ENCODE measurements at regions not wholly inside any gene's neighbourhood (a gene's known extent, or its start where the extent isn't known, plus 50 kb on each side); places are given as distances from the start of the nearest gene placed in this dataset.

GRCh38 chr9:26078706-26079105 is 400.5 kb upstream of the TUSC1 start:
- TF ChIP-seq JUND (IDR thresholded peaks at IDR 0.05; ENCODE audit: low read depth): no peak
- no peak for DNase-seq (ENCODE audit: low read depth in 1 of 2, low spot score in 1 of 2)
- in situ Hi-C loops (cut with HindIII; ENCODE audit: low pct_unique_long_range_greater_than_20kb, low sequenced_read_pairs): no loop called here

GRCh38 chr9:26077860-26078259 is 399.6 kb upstream of the TUSC1 start:
- no peak for TF ChIP-seq JUND (IDR thresholded peaks at IDR 0.05; ENCODE audit: low read depth)
- DNase-seq (ENCODE audit: low read depth in 1 of 2, low spot score in 1 of 2): no peak
- in situ Hi-C loops (cut with HindIII; ENCODE audit: low pct_unique_long_range_greater_than_20kb, low sequenced_read_pairs): no loop called here

- TF ChIP-seq JUND (IDR thresholded peaks at IDR 0.05; ENCODE audit: low read depth): no peak
- no peak for DNase-seq (ENCODE audit: low read depth in 1 of 2, low spot score in 1 of 2)
- in situ Hi-C loops (cut with HindIII; ENCODE audit: low pct_unique_long_range_greater_than_20kb, low sequenced_read_pairs): no loop called here
Observed at GRCh38 chr9:26067608-26068007, 389.4 kb upstream of the TUSC1 start.

- no peak for DNase-seq (ENCODE audit: low read depth in 1 of 2, low spot score in 1 of 2)
- TF ChIP-seq JUND (IDR thresholded peaks at IDR 0.05; ENCODE audit: low read depth): no peak
- in situ Hi-C loops (cut with HindIII; ENCODE audit: low pct_unique_long_range_greater_than_20kb, low sequenced_read_pairs): no loop called here
Observed at GRCh38 chr9:26066237-26066636, 388.0 kb upstream of the TUSC1 start.

GRCh38 chr9:26061948-26062575 is 383.8 kb upstream of the TUSC1 start:
- DNase-seq (ENCODE audit: low read depth in 1 of 2, low spot score in 1 of 2): no peak
- in situ Hi-C loops (cut with HindIII; ENCODE audit: low pct_unique_long_range_greater_than_20kb, low sequenced_read_pairs): no loop called here

GRCh38 chr9:26058111-26058895 is 380.1 kb upstream of the TUSC1 start:
- TF ChIP-seq JUND (IDR thresholded peaks at IDR 0.05; ENCODE audit: low read depth): no peak
- in situ Hi-C loops (cut with HindIII; ENCODE audit: low pct_unique_long_range_greater_than_20kb, low sequenced_read_pairs): no loop called here
- DNase-seq (ENCODE audit: low read depth in 1 of 2, low spot score in 1 of 2): no peak

More at GRCh38 chr9:26061948-26062575, 383.8 kb upstream of the TUSC1 start:
- TF ChIP-seq JUND (IDR thresholded peaks at IDR 0.05; ENCODE audit: low read depth): no peak

- no peak for DNase-seq (ENCODE audit: low read depth in 1 of 2, low spot score in 1 of 2)
- TF ChIP-seq JUND (IDR thresholded peaks at IDR 0.05; ENCODE audit: low read depth): no peak
- in situ Hi-C loops (cut with HindIII; ENCODE audit: low pct_unique_long_range_greater_than_20kb, low sequenced_read_pairs): no loop called here
Observed at GRCh38 chr9:26057050-26057449, 378.8 kb upstream of the TUSC1 start.

- TF ChIP-seq JUND (IDR thresholded peaks at IDR 0.05; ENCODE audit: low read depth): no peak
- no peak for DNase-seq (ENCODE audit: low read depth in 1 of 2, low spot score in 1 of 2)
- in situ Hi-C loops (cut with HindIII; ENCODE audit: low pct_unique_long_range_greater_than_20kb, low sequenced_read_pairs): no loop called here
Observed at GRCh38 chr9:26054600-26055520, 376.6 kb upstream of the TUSC1 start.

GRCh38 chr9:26053954-26054353 is 375.7 kb upstream of the TUSC1 start:
- in situ Hi-C loops (cut with HindIII; ENCODE audit: low pct_unique_long_range_greater_than_20kb, low sequenced_read_pairs): no loop called here
- DNase-seq (ENCODE audit: low read depth in 1 of 2, low spot score in 1 of 2): no peak
- TF ChIP-seq JUND (IDR thresholded peaks at IDR 0.05; ENCODE audit: low read depth): no peak

- DNase-seq (ENCODE audit: low read depth in 1 of 2, low spot score in 1 of 2): no peak
- in situ Hi-C loops (cut with HindIII; ENCODE audit: low pct_unique_long_range_greater_than_20kb, low sequenced_read_pairs): no loop called here
- TF ChIP-seq JUND (IDR thresholded peaks at IDR 0.05; ENCODE audit: low read depth): no peak
Observed at GRCh38 chr9:26043431-26043830, 365.2 kb upstream of the TUSC1 start.

- no peak for TF ChIP-seq JUND (IDR thresholded peaks at IDR 0.05; ENCODE audit: low read depth)
- in situ Hi-C loops (cut with HindIII; ENCODE audit: low pct_unique_long_range_greater_than_20kb, low sequenced_read_pairs): no loop called here
- DNase-seq (ENCODE audit: low read depth in 1 of 2, low spot score in 1 of 2): no peak
Observed at GRCh38 chr9:26034786-26035185, 356.5 kb upstream of the TUSC1 start.

- in situ Hi-C loops (cut with HindIII; ENCODE audit: low pct_unique_long_range_greater_than_20kb, low sequenced_read_pairs): no loop called here
- DNase-seq (ENCODE audit: low read depth in 1 of 2, low spot score in 1 of 2): no peak
- no peak for TF ChIP-seq JUND (IDR thresholded peaks at IDR 0.05; ENCODE audit: low read depth)
Observed at GRCh38 chr9:26033336-26033735, 355.1 kb upstream of the TUSC1 start.
